Endothelial cell of umbilical vein (primary cell): ENCODE measurements at regions not wholly inside any gene's neighbourhood (a gene's known extent, or its start where the extent isn't known, plus 50 kb on each side); places are given as distances from the start of the nearest gene placed in this dataset.

Experiments
- BruUV-seq: library from RNA; stranded (reverse); fragments of 400-500 nt; replicated peaks from 2 replicates; lab custom pipeline; 2021; lab: Mats Ljungman, UMichigan
- CTCF ChIA-PET: fragments of 300-600, 350-600 bp; sonication (Branson Sonifier 250); formaldehyde crosslinking; loops from one replicate; lab custom pipeline; 2021; ENCODE audit warnings: antibody characterized with exemption, inconsistent platforms; lab: Charles Lee
- POLR2A ChIA-PET: fragments of 300-600, 350-600 bp; sonication (Branson Sonifier 250); formaldehyde crosslinking; loops from one replicate; lab custom pipeline; 2021; ENCODE audit warnings: antibody characterized with exemption, inconsistent platforms; lab: Charles Lee
- DNase-seq: peaks from one replicate; pipeline ENCODE4 v3.0.0-alpha.2; 2011; ENCODE audit warnings: low read depth, low spot score
- FAIRE-seq: peaks from 2 replicates; lab custom pipeline; 2011; peaks lifted over from hg19 to GRCh38; lab: Jason Lieb, UNC
- H2AFZ ChIP-seq: 2 replicates; pipeline ENCODE4 v1.6.0; 2012; ENCODE audit warnings: low read depth, low read length, control low read depth, inconsistent platforms
- H3K27ac ChIP-seq: 2 replicates; pipeline ENCODE4 v1.5.1; 2011; ENCODE audit warnings: low read depth, mild to moderate bottlenecking, control low read depth, low read length, moderate library complexity; ENCODE audit not compliant: insufficient read depth
- H3K27me3 ChIP-seq, 2 experiments: 2 replicates each; pipeline versions ENCODE4 v1.6.0 to v1.6.1; 2011; ENCODE audit warnings: low read length in 2 of 2, mixed read lengths in 1 of 2; ENCODE audit not compliant: control insufficient read depth in 2 of 2, insufficient read depth in 2 of 2
- H3K36me3 ChIP-seq, 2 experiments: 2 replicates in 1 of 2; 3 replicates in 1 of 2; pipeline ENCODE4 v1.5.1; 2011; ENCODE audit warnings: low read length in 2 of 2, mild to moderate bottlenecking in 1 of 2, moderate library complexity in 1 of 2; ENCODE audit not compliant: control insufficient read depth in 2 of 2, insufficient read depth in 2 of 2; ENCODE audit errors: extremely low read depth in 1 of 2
- H3K4me1 ChIP-seq: 3 replicates; pipeline ENCODE4 v1.5.1; 2011; ENCODE audit warnings: mild to moderate bottlenecking, low read length; ENCODE audit not compliant: control insufficient read depth, insufficient read depth; ENCODE audit errors: extremely low read depth
- H3K4me2 ChIP-seq: 2 replicates; pipeline ENCODE4 v1.6.1; 2011; ENCODE audit warnings: low read length, control low read depth, mixed read lengths; ENCODE audit not compliant: insufficient read depth
- H3K4me3 ChIP-seq, 3 experiments: fragments of 200-600 bp in 1 of 3; sonication (generic), shearing (Covaris generic) in 1 of 3; replicated peaks in 1 of 3; 2 replicates each; pipeline ENCODE4 v1.5.1; 2011 to 2016; ENCODE audit warnings: control low read depth in 3 of 3, low read length in 3 of 3, mild to moderate bottlenecking in 2 of 3, inconsistent platforms in 1 of 3, low read depth in 1 of 3, moderate library complexity in 1 of 3; ENCODE audit not compliant: insufficient read depth in 1 of 3
- H3K79me2 ChIP-seq: 2 replicates; pipeline ENCODE4 v1.6.0; 2012; ENCODE audit warnings: low read length, inconsistent platforms; ENCODE audit not compliant: control insufficient read depth, insufficient read depth
- H3K9ac ChIP-seq: replicated peaks from 2 replicates; pipeline ENCODE3; 2011; ENCODE audit warnings: low read length, control low read depth; ENCODE audit not compliant: insufficient read depth; ENCODE audit errors: extremely low read depth
- H3K9me1 ChIP-seq: replicated peaks from 3 replicates; pipeline ENCODE4 v1.6.0; 2011; ENCODE audit warnings: mild to moderate bottlenecking, low read length; ENCODE audit not compliant: control insufficient read depth, insufficient read depth; ENCODE audit errors: extremely low read depth
- H3K9me3 ChIP-seq: replicated peaks from 2 replicates; pipeline ENCODE4 v1.5.1; 2012; ENCODE audit warnings: low read length, inconsistent platforms; ENCODE audit not compliant: control insufficient read depth, insufficient read depth
- H4K20me1 ChIP-seq: replicated peaks from 2 replicates; pipeline ENCODE3; 2011; ENCODE audit warnings: mild to moderate bottlenecking, low read length; ENCODE audit not compliant: control insufficient read depth, insufficient read depth; ENCODE audit errors: extremely low read depth
- EZH2 ChIP-seq: IDR thresholded peaks from 2 replicates; pipeline ENCODE4 v1.6.1; 2012; ENCODE audit warnings: borderline replicate concordance, low read depth, mild to moderate bottlenecking, moderate library complexity, low read length, inconsistent platforms; ENCODE audit not compliant: severe bottlenecking
- FOS ChIP-seq: IDR thresholded peaks from 2 replicates; pipeline ENCODE4 v1.6.1; 2011; ENCODE audit warnings: mild to moderate bottlenecking, low read length, moderate library complexity, borderline replicate concordance; ENCODE audit not compliant: insufficient read depth
- GATA2 ChIP-seq: IDR thresholded peaks from 2 replicates; pipeline ENCODE4 v1.7.0; 2011; ENCODE audit warnings: low read depth, mild to moderate bottlenecking, moderate library complexity, mixed read lengths, low read length; ENCODE audit not compliant: insufficient read length, insufficient read depth
- POLR2AphosphoS5 ChIP-seq: IDR thresholded peaks from 2 replicates; pipeline ENCODE4 v1.6.1; 2012; ENCODE audit warnings: low read depth, mild to moderate bottlenecking, control low read depth, low read length, moderate library complexity; ENCODE audit not compliant: insufficient read depth
- dilution Hi-C: fragments of 300-500 bp; cut with MboI; formaldehyde crosslinking; loops from one replicate; pipeline ENCODE4 v1.15.0; 2019; ENCODE audit warnings: low sequenced_read_pairs; ENCODE audit not compliant: extremely low pct_ligation_motif_present
- intact Hi-C: fragments of 100-400 bp; cut with micrococcal nuclease; formaldehyde crosslinking; loops from one replicate; pipeline ENCODE4 v1.10.0; 2022
- TF ChIP-seq, protein P1 (sequence below), 2 donors: IDR thresholded peaks; 1 replicate in 1 of 2; 2 replicates in 1 of 2; pipeline ENCODE4 v1.5.1; 2011; ENCODE audit warnings: low read length in 2 of 2, mild to moderate bottlenecking in 2 of 2, moderate library complexity in 2 of 2, control low read depth in 1 of 2, inconsistent platforms in 1 of 2, low read depth in 1 of 2; ENCODE audit not compliant: insufficient read depth in 1 of 2; ENCODE audit errors: extremely low read depth in 1 of 2
- TF ChIP-seq, protein P2 (sequence below): IDR thresholded peaks from 2 replicates; pipeline ENCODE4 v1.6.1; 2011; ENCODE audit not compliant: insufficient read depth, insufficient read length

DNA sequence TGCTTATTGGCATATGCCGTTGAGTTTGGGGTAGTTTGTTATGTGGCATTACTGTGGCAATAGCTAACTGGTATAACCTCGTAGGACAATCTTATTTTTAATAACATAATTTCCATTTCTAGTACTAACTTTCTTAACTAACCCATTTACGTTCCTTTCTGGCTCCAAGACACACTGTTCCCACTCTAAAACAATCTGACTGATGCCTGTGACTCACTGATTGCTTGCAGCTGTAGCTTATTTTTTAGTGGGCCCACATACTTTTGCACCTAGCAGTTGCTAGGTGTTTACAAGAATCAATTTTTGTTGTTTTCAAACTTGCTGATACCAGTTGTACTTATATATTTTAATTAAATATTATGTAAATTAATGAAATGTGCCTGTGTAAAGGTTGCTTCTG lies 52.2 kb downstream of the FAT3 start:
- Histone ChIP-seq H2AFZ (no peak overlapping the region), H3K79me2 (no peaks in the 10 kb centered on the region), H3K9ac (no peak overlapping the region), H3K4me3 (no peak overlapping the region), H4K20me1 (no peaks in the 10 kb centered on the region), H3K4me1 (no peaks in the 10 kb centered on the region), H3K4me2 (no peak overlapping the region), H3K9me3 (no peaks in the 10 kb centered on the region), H3K36me3 (no peaks in the 10 kb centered on the region), H3K27ac (no peak overlapping the region), H3K9me1 (no peaks in the 10 kb centered on the region), H3K27me3 (no peaks in the 10 kb centered on the region)
- intact Hi-C loops: no loop called here
- dilution Hi-C loops: no loop called here
- no TSS peak for BruUV-seq
- no peak for FAIRE-seq
- ChIA-PET CTCF (no interaction called here), POLR2A (no interaction called here)
- TF ChIP-seq FOS: no peak
- TF ChIP-seq GATA2: no peak
- TF ChIP-seq, protein P1, sequence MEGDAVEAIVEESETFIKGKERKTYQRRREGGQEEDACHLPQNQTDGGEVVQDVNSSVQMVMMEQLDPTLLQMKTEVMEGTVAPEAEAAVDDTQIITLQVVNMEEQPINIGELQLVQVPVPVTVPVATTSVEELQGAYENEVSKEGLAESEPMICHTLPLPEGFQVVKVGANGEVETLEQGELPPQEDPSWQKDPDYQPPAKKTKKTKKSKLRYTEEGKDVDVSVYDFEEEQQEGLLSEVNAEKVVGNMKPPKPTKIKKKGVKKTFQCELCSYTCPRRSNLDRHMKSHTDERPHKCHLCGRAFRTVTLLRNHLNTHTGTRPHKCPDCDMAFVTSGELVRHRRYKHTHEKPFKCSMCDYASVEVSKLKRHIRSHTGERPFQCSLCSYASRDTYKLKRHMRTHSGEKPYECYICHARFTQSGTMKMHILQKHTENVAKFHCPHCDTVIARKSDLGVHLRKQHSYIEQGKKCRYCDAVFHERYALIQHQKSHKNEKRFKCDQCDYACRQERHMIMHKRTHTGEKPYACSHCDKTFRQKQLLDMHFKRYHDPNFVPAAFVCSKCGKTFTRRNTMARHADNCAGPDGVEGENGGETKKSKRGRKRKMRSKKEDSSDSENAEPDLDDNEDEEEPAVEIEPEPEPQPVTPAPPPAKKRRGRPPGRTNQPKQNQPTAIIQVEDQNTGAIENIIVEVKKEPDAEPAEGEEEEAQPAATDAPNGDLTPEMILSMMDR (IDR thresholded peaks at IDR 0.05; ENCODE audit: extremely low read depth in 1 of 2, insufficient read depth in 1 of 2, low read depth in 1 of 2, low read length in 2 of 2): no peak
- TF ChIP-seq EZH2: no peak
- peak; percentile 4 for DNase-seq

DNA sequence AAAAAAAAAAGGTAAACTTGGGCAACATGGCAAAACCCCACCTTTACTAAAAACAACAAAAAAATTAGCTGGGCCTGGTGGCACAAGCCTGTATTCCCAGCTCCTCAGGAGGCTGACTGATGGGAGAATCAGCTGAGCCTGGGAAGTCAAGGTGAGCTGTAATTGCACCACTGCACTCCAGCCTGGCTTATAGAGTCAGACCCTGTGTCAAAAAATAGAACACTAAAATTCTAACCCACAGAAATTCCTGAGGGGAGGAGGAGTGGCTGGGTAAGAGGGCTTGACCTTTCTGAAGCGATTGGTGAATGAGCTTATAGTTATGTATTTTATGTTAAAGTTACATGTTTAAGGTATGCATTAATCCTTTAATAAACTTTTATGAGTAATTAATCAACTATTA lies 53.3 kb downstream of the FAT3 start:
- ChIA-PET POLR2A (no interaction called here), CTCF (no interaction called here)
- FAIRE-seq: no peak
- no peaks in the 10 kb centered on the region for H3K79me2 ChIP-seq
- H3K9me1 ChIP-seq: no peaks in the 10 kb centered on the region
- H3K9me3 ChIP-seq: no peaks in the 10 kb centered on the region
- no peaks in the 10 kb centered on the region for H3K27me3 ChIP-seq
- DNase-seq: no peak
- H3K27ac ChIP-seq: no peak overlapping the region
- no peak overlapping the region for H3K4me2 ChIP-seq
- intact Hi-C loops: no loop called here
- dilution Hi-C loops: no loop called here
- no peaks in the 10 kb centered on the region for H3K36me3 ChIP-seq
- no peak overlapping the region for H2AFZ ChIP-seq
- BruUV-seq: no TSS peak
- H3K9ac ChIP-seq: no peak overlapping the region
- TF ChIP-seq, protein P2, sequence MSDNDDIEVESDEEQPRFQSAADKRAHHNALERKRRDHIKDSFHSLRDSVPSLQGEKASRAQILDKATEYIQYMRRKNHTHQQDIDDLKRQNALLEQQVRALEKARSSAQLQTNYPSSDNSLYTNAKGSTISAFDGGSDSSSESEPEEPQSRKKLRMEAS: no peak
- TF ChIP-seq POLR2AphosphoS5: no peak
- no peaks in the 10 kb centered on the region for H3K4me1 ChIP-seq
- no peak overlapping the region for H3K4me3 ChIP-seq
- H4K20me1 ChIP-seq: no peaks in the 10 kb centered on the region
